Daoy (cell line): ENCODE measurements at regions not wholly inside any gene's neighbourhood (a gene's known extent, or its start where the extent isn't known, plus 50 kb on each side); places are given as distances from the start of the nearest gene placed in this dataset.
"Not testable (repeated sequence)": the region's sequence is repeated elsewhere in the genome, so short reads cannot be mapped to it uniquely, and the experiment has no call there.

Source experiments
- DNase-seq: peaks from one replicate; pipeline ENCODE4 v3.0.0-alpha.2; 2015; ENCODE audit warnings: low read depth

GRCh38 chr6:56745971-56746370 is 103.3 kb upstream of the DST start:
- DNase-seq = no peak

GRCh38 chr6:56745081-56745480 is 102.4 kb upstream of the DST start:
- no peak for DNase-seq

- no peak for DNase-seq
These were observed 101.8 kb upstream of the DST start for GRCh38 chr6:56744528-56744927.

- no peak for DNase-seq
These were observed 99.6 kb upstream of the DST start for GRCh38 chr6:56742122-56742791.

GRCh38 chr6:56741472-56741871 is 98.8 kb upstream of the DST start:
- no peak for DNase-seq

- no peak for DNase-seq
These were observed 97.4 kb upstream of the DST start for GRCh38 chr6:56739836-56740815.

GRCh38 chr6:56736804-56737203 is 94.1 kb upstream of the DST start:
- no peak for DNase-seq

- DNase-seq = no peak
These were observed 91.6 kb upstream of the DST start for GRCh38 chr6:56734335-56734734.

GRCh38 chr6:56733211-56733697 is 90.6 kb upstream of the DST start:
- DNase-seq = no peak

GRCh38 chr6:56732517-56732916 is 89.8 kb upstream of the DST start:
- DNase-seq = no peak

GRCh38 chr6:56730663-56731529 is 88.2 kb upstream of the DST start:
- peak; percentile 71 for DNase-seq

- DNase-seq = peak; percentile 78
These were observed 87.0 kb upstream of the DST start for GRCh38 chr6:56729719-56730118.

- DNase-seq = not testable (repeated sequence)
These were observed 86.5 kb upstream of the DST start for GRCh38 chr6:56729166-56729565.

- DNase-seq = no peak
These were observed 84.6 kb upstream of the DST start for GRCh38 chr6:56727097-56727850.

- DNase-seq = no peak
These were observed 82.6 kb upstream of the DST start for GRCh38 chr6:56725254-56725653.

- peak; percentile 55 for DNase-seq
These were observed 81.8 kb upstream of the DST start for GRCh38 chr6:56724455-56724854.

GRCh38 chr6:56720882-56721281 is 78.2 kb upstream of the DST start:
- DNase-seq = no peak

- not testable (repeated sequence) for DNase-seq
These were observed 77.5 kb upstream of the DST start for GRCh38 chr6:56720202-56720601.

GRCh38 chr6:56719315-56720058 is 76.8 kb upstream of the DST start:
- DNase-seq = not testable (repeated sequence)

- DNase-seq = no peak
These were observed 75.5 kb upstream of the DST start for GRCh38 chr6:56718236-56718635.
